GM19324 (cell line): ENCODE measurements at regions not wholly inside any gene's neighbourhood (a gene's known extent, or its start where the extent isn't known, plus 50 kb on each side); places are given as distances from the start of the nearest gene placed in this dataset.

ENCODE experiments used
- ATAC-seq: cut with Tn5 transposase; IDR thresholded peaks from one replicate; pipeline ENCODE4 v1.9.1; 2021; ENCODE audit warnings: mild to moderate bottlenecking, moderate library complexity; ENCODE audit not compliant: unreplicated experiment, low FRiP score

DNA sequence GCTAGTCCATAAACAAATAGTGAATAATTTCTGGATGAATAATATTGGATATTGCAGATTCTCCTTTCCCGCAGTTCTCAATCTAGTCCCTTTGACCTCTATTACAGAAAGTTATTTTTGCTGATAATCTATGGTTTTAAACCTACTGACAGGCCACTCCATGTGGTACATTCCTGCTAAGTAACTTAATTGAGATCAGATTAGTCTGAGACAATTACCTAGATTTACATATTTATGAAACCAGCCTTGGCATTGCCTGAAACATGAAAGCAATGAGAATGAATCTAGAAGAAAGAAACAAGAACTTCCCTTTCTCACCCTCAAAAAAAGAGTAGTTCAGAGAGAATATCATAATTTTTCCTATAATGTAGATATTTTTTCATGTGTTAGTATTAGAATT lies 964.2 kb downstream of the JRKL start:
- ATAC-seq = no peak

- no peak for ATAC-seq
Observed at GRCh38 chr11:97354576-97354975, 964.8 kb downstream of the JRKL start.

- ATAC-seq = no peak
Observed at GRCh38 chr11:97355230-97355629, 965.4 kb downstream of the JRKL start.

- no peak for ATAC-seq
Observed at GRCh38 chr11:97356144-97356543, 966.3 kb downstream of the JRKL start.

GRCh38 chr11:97359016-97359415 lies 969.2 kb downstream of the JRKL start:
- ATAC-seq = no peak

DNA sequence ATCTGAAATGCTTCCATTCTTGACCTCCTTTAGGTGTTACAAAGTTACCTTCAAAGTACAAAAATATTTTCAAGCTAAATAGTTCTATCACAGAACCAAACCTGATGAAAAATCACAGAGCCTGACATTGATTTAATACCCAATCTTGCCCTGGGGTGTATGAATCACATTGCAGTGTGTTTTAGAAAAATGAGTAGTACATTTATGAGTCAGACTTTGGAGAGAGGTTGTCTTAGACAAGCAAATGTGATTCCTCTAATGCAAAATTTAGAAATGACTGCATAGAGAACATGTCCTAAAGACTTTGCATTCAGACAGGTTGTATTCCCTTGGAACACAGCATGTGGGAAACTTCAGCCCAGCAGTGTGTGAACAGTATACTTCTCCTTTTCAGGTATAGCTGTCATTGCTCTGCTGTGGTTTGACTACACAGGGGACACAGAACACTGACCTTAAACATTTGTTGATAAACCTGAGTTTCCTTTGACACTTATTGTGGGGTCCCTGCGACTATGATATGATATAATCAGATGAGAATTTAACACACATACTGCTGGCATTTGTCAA lies 972.1 kb downstream of the JRKL start:
- no peak for ATAC-seq

DNA sequence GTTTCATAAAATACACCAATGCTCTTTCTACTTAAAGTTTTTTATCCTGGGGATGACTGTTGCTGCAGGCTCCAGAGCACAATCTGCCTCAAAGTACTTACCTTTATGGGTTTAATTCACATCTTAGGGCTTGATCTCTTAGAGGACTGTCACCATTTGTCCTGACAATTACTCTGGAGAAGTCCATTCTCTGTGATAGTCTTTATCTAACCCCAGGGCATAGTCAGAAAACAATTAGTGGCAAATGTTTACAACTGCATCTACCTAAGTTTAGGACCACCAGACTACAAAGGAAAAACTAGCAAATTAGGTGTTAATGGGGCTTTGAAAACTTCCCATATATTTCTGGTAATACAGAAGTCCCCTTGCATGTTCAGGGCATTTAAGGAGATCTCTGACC lies 973.5 kb downstream of the JRKL start:
- no peak for ATAC-seq

GRCh38 chr11:97364047-97364446 lies 974.2 kb downstream of the JRKL start:
- no peak for ATAC-seq

GRCh38 chr11:97367406-97368083 lies 977.7 kb downstream of the JRKL start:
- no peak for ATAC-seq

DNA sequence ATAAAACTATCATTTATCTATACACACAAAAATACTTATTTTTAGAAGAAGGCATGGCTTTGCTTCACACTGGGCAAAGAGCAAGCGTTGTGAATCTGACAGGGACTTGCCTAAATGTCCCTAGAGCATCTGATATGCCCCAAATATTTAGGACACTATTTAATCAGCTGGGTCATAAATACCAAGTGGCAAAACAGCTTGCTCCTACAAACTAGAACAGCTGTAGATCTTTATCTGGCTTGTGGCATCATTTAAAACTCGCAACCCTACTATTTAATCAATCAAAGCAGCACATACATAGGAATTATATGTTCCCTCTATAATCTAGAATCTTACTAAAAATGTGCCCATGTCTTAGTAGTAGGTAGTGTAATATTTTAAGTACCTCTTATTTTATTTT lies 999.5 kb downstream of the JRKL start:
- ATAC-seq = no peak

DNA sequence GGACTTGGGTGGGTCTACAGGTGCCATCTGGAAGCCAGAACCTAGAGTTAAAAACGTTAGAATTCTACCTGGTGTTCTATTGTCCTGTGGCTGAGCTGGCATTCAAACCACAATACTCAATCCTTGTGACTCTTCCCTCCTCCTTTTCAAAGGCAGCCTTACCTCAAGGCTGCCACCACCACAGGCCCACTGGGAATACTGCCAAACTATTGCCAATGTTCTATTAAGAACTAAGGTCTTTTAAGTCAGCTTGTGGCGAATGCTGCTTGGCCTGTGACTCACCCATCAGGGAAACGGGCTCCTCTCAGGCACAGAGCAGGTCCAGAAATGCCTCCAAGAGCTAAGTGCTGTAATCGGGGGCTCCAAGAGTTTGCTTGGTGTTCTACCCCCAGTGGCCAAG lies 1008.4 kb downstream of the JRKL start:
- no peak for ATAC-seq

GRCh38 chr11:97409141-97409540 lies 1019.3 kb downstream of the JRKL start:
- no peak for ATAC-seq

DNA sequence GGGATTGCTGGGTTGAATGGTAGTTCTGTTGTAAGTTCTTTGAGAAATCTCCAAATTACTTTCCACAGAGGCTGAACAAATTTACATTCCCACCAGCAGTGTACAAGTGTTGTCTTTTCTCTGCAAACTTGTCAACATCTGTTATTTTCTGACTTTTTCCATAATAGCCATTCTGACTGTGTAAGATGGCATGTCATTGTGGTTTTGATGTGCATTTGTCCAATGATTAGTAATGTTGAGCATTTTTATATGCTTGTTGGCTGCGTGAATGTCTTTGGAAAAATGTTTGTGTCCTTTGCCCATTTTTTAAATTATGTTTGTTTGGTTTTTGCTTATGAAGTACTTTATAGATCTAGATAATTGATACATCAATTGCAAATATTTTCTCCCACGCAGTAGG lies 1025.0 kb downstream of the JRKL start:
- ATAC-seq = no peak

DNA sequence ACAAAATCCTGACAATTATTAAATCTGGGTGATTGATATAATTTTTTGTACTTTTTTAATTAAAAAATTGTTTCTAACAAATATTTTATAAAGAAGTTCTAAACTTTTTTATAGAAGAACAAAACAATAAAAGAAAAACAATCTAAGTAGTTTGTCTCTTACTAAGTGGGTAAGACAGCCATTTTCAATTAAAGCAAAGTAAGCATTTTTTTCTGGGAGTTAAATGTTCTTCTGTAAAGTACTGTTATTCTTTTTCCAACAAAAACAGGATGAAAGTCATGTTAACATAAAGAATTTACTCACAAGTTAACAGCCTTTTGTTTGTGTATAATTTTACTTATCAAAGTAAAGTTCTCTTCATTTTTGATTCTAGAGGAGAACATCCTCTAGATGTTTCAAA lies 1029.9 kb downstream of the JRKL start:
- no peak for ATAC-seq

DNA sequence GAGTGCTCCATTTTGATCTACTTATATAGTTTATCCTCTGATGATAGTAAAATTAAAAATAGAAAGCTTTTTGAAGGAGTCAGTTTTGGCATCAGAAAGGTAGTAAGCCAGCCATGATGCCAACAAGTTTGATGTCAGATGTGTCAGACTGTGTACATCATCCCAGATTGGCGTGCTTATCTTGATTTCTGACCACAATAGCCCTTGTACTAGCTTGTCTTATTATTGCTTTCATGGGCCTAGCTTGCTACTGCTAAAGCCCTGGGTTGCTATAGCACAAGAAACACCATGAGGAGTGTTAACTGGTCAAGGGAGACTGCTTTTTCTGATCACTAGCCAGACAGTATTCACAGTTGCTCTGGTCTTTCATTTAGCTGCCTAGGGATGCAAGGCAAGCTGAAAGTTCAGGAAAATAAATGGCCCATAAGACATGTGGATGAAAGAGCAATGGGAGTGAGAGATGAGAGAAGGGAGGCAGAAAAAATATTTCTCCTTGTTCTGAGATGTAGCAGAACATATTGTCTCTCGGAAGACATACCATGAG lies 1038.5 kb downstream of the JRKL start:
- ATAC-seq = no peak

DNA sequence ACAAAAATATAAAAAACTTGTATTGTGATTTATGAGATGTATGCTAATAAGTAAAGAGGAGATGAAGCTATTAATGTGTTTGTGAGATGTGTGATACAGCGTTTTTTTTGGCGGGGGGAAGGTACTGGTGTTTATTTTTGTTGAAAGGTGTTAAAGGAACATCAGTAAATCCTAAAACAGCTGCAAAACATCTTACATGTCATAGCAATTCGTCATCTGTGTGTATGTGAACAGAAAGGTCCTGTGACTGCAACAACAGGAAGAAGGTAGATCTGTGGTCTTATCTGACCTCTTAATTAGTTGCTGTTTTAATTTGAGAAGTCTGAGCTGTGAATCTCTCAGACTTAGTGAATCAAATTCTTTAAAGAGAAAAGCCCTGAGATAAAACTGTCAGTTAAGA lies 1041.1 kb downstream of the JRKL start:
- ATAC-seq = no peak

- ATAC-seq = no peak
Observed at GRCh38 chr11:97432926-97433325, 1043.1 kb downstream of the JRKL start.

GRCh38 chr11:97445561-97445960 lies 1055.7 kb downstream of the JRKL start:
- ATAC-seq = no peak

DNA sequence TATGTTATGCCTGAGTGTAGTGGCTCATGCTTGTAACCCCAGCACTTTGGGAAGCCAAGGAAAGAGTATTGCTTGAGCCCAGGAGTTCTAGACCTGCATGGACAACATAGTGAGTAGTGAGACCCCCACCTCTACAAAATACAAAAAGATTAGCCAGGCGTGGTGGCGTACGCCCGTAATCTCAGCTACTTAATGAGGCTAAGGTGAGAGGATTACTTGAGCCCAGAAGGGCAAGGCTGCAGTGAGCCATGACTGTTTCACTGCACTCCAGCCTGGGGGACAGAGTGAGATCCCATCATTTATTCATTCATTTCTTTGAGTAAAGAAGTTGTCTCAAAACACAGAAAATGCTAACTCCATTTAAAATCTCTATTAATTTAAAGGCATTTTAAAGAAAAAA lies 1061.6 kb downstream of the JRKL start:
- ATAC-seq = no peak

- ATAC-seq = no peak
Observed at GRCh38 chr11:97454988-97455387, 1065.2 kb downstream of the JRKL start.

- no peak for ATAC-seq
Observed at GRCh38 chr11:97460091-97460490, 1070.3 kb downstream of the JRKL start.
